Cardiac fibroblast (primary cell): ENCODE measurements at regions not wholly inside any gene's neighbourhood (a gene's known extent, or its start where the extent isn't known, plus 50 kb on each side); places are given as distances from the start of the nearest gene placed in this dataset.
"Not testable (repeated sequence)": the region's sequence is repeated elsewhere in the genome, so short reads cannot be mapped to it uniquely, and the experiment has no call there.

Experiments
- DNase-seq, 2 donors: peaks; one replicate each; pipeline versions ENCODE4 v3.0.0 to v3.0.0-alpha.2; 2010; ENCODE audit warnings: low read depth in 2 of 2
- H3K4me3 ChIP-seq, 2 donors: replicated peaks in 1 of 2; 1 replicate in 1 of 2; 2 replicates in 1 of 2; pipeline ENCODE4 v1.5.1; 2011; ENCODE audit warnings: low read depth in 2 of 2, low read length in 2 of 2, mild to moderate bottlenecking in 2 of 2, moderate library complexity in 1 of 2
- CTCF ChIP-seq: IDR thresholded peaks from one replicate; pipeline ENCODE4 v1.5.1; 2011; ENCODE audit warnings: low read depth, mild to moderate bottlenecking, low read length, inconsistent platforms

GRCh38 chr9:33708441-33708840, 86.9 kb upstream of the PRSS3 start:
- DNase-seq = no peak
- no peak overlapping the region for H3K4me3 ChIP-seq
- TF ChIP-seq CTCF = no peak

- no peak for DNase-seq
- TF ChIP-seq CTCF = no peak
- no peak overlapping the region for H3K4me3 ChIP-seq
These were observed 86.1 kb upstream of the PRSS3 start for GRCh38 chr9:33709269-33709668.

GRCh38 chr9:33711418-33711817, 83.9 kb upstream of the PRSS3 start:
- not testable (repeated sequence) for H3K4me3 ChIP-seq, DNase-seq

- no peak for DNase-seq
- TF ChIP-seq CTCF = no peak
- no peak overlapping the region for H3K4me3 ChIP-seq
These were observed 80.4 kb upstream of the PRSS3 start for GRCh38 chr9:33714989-33715388.

- no peak for TF ChIP-seq CTCF
- peak; percentile 45 to 59 for DNase-seq
- no peak overlapping the region for H3K4me3 ChIP-seq
These were observed 76.4 kb upstream of the PRSS3 start for GRCh38 chr9:33718987-33719386.

- H3K4me3 ChIP-seq = no peak overlapping the region
- DNase-seq = peak in 1 of 2 donors; percentile 9
- TF ChIP-seq CTCF = peak; percentile 60
These were observed 75.6 kb upstream of the PRSS3 start for GRCh38 chr9:33719581-33720374.

GRCh38 chr9:33721674-33722358, 73.5 kb upstream of the PRSS3 start:
- H3K4me3 ChIP-seq = no peak overlapping the region
- peak; percentile 100 for TF ChIP-seq CTCF
- peak; percentile 86 to 89 for DNase-seq
